GM03348 (cell line): ENCODE measurements at regions not wholly inside any gene's neighbourhood (a gene's known extent, or its start where the extent isn't known, plus 50 kb on each side); places are given as distances from the start of the nearest gene placed in this dataset.

ENCODE experiments used
- DNase-seq: peaks from one replicate; pipeline ENCODE4 v3.0.0; 2012; ENCODE audit warnings: low spot score

- DNase-seq: no peak
These were observed 262.1 kb downstream of the ZNF536 start for GRCh38 chr19:30634131-30634830.

- DNase-seq: no peak
These were observed 258.8 kb downstream of the ZNF536 start for GRCh38 chr19:30631033-30631370.

GRCh38 chr19:30630289-30631032 lies 258.3 kb downstream of the ZNF536 start:
- DNase-seq: no peak

DNA sequence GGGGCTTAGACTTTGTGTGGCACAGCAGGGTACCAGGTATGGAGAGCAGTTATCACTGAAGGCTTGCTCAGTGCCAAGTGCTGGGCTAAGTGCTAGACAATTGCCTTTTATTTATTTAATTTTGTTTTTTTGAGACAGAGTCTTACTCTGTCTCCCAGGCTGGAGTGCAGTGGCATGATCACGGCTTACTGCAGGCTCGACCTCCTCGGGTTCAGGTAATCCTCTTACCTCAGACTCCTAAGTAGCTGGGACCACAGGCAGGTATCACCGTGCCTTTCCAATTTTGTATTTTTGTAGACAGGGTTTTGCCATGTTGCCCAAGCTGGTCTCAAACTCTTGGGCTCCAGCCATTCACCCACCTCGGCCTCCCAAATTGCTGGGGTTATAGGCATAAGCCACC lies 256.9 kb downstream of the ZNF536 start:
- no peak for DNase-seq

GRCh38 chr19:30626626-30626966 lies 254.4 kb downstream of the ZNF536 start:
- DNase-seq: no peak

DNA sequence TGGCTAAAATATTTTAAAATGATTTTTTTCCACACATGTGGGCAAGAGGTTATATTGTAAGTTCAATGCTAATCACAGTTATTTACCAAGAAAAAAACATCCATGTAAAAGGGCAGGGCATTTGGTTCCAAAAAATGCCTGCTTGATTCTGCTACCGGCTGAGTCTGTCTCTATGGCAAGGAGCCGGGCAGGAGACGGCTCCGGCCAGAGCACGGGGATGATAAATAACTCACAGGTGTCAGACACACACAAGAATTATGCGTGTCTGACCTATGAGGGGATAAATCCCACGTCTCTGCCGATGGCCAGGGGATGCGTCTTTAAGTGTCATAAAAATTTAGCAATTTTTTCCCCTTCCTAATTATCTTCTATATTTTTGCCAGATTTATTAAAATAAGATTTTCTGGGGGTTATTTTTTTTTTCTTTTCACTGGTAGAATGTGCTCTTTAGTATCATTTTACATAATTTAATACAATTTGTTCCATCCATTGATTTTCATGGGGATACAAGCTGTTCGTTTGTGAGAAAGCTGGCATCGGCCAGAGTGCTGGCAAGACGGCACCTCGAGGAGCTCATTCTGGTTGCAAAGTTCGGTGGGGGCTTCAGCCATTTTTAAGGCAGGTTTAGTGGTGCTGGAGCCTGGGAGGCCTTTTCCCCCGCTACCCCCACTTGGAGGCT lies 253.9 kb downstream of the ZNF536 start:
- DNase-seq: no peak

GRCh38 chr19:30622276-30622675 lies 250.1 kb downstream of the ZNF536 start:
- no peak for DNase-seq

GRCh38 chr19:30621326-30621920 lies 249.2 kb downstream of the ZNF536 start:
- no peak for DNase-seq

- no peak for DNase-seq
These were observed 248.2 kb downstream of the ZNF536 start for GRCh38 chr19:30620354-30620753.

GRCh38 chr19:30609656-30610270 lies 237.6 kb downstream of the ZNF536 start:
- DNase-seq: no peak

- DNase-seq: no peak
These were observed 236.3 kb downstream of the ZNF536 start for GRCh38 chr19:30608471-30608870.
